Lower leg skin (tissue), 4 donors: ENCODE measurements at regions not wholly inside any gene's neighbourhood (a gene's known extent, or its start where the extent isn't known, plus 50 kb on each side); places are given as distances from the start of the nearest gene placed in this dataset.

Source experiments
- DNase-seq, 2 donors: peaks; one replicate each; pipeline ENCODE4 v3.0.0-alpha.2; 2019; ENCODE audit warnings: low spot score in 2 of 2
- H3K4me3 ChIP-seq: fragments of 200-600 bp; sonication (generic); 2 replicates; pipeline ENCODE4 v1.5.1; 2017; ENCODE audit warnings: mild to moderate bottlenecking, low read depth; ENCODE audit not compliant: poor library complexity, severe bottlenecking
- POLR2A ChIP-seq, 2 donors: fragments of 450-650 bp; IDR thresholded peaks; one replicate each; pipeline ENCODE4 v1.6.1; 2016 to 2017; ENCODE audit warnings: antibody characterized with exemption in 2 of 2, mild to moderate bottlenecking in 1 of 2, moderate library complexity in 1 of 2
- WGBS, 2 donors: methylation state at CpG; one replicate each; pipeline ENCODE4 v1.1.5; 2018; 5-methylcytosine and 5-hydroxymethylcytosine counted together
- intact Hi-C: fragments of 100-400 bp; cut with DNase I; formaldehyde crosslinking; loops from one replicate; pipeline ENCODE4 v1.15.0; 2023; ENCODE audit warnings: low total_unique reads
- TF ChIP-seq, protein P1 (sequence below), 3 donors: fragments of 450-650 bp; IDR thresholded peaks; one replicate each; pipeline ENCODE4 v1.5.1; 2016; ENCODE audit warnings: antibody characterized with exemption in 3 of 3, mild to moderate bottlenecking in 3 of 3, moderate library complexity in 2 of 3

DNA sequence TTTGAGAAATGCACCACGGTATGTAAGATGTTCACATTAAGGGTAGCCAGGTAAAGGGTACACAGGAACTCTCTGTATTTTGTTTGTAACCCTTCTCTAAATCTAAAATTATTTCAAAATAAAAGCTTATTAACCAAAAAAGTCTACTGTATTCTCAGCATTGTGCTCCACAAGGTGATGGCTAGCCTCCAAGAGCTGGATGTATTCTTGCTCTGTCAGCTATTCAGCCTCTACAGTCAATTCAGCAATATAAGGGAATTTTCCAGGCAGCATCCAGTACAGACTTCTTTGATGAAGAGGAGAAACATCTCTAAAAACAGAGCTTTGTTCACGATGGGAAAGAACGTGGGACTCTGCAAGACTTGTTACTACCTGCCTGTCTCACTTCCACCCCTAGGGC is 63.5 kb upstream of the MAOA start:
- intact Hi-C loops = no loop called here
- H3K4me3 ChIP-seq = no peak overlapping the region
- TF ChIP-seq POLR2A (IDR thresholded peaks at IDR 0.05) = no peak
- TF ChIP-seq, protein P1, sequence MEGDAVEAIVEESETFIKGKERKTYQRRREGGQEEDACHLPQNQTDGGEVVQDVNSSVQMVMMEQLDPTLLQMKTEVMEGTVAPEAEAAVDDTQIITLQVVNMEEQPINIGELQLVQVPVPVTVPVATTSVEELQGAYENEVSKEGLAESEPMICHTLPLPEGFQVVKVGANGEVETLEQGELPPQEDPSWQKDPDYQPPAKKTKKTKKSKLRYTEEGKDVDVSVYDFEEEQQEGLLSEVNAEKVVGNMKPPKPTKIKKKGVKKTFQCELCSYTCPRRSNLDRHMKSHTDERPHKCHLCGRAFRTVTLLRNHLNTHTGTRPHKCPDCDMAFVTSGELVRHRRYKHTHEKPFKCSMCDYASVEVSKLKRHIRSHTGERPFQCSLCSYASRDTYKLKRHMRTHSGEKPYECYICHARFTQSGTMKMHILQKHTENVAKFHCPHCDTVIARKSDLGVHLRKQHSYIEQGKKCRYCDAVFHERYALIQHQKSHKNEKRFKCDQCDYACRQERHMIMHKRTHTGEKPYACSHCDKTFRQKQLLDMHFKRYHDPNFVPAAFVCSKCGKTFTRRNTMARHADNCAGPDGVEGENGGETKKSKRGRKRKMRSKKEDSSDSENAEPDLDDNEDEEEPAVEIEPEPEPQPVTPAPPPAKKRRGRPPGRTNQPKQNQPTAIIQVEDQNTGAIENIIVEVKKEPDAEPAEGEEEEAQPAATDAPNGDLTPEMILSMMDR (IDR thresholded peaks at IDR 0.05) = no peak
- DNase-seq = no peak
- WGBS, 2 donors = 42 to 51% methylated on average over 3 of the region's 3 CpGs

DNA sequence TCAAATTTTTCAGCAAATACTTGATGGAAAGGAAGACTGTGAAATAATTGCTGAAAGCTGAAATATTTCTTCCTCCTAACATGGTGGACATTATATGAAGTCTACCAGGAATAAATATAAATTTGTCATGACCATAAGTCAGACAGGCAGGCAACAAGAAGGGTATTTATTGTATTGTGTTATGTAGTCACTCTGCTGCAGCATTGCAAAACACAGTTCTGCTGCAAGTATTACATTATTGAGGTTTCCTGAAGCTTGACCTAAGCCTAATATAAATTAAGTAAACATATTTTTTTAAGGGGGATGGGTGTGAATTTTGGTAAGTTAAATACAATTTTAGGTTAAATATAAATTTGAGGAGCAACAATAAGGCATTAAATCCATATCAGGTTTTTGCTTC is 60.2 kb upstream of the MAOA start:
- no peak for DNase-seq
- no peak overlapping the region for H3K4me3 ChIP-seq
- no peak for TF ChIP-seq POLR2A (IDR thresholded peaks at IDR 0.05)
- TF ChIP-seq, protein P1 (IDR thresholded peaks at IDR 0.05) = no peak
- intact Hi-C loops = no loop called here

DNA sequence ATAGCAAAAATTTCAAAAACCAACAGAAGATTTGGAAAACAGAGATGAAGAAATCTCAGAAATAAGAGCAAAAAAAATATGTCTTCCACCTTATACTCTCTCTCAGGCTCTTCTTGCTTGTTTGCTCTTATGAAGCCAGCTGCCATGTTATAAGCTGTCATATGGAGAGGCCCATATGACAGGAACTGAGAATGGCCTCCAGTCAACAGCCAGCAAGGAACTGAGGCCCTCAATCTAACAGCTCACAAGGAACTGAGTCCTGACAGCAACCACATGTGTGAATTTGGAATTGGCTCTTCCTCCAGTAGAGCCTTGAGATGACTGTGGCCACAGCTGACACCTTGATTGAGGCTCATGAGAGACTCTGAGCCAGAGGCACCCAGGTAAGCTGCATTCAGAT is 51.3 kb upstream of the MAOA start:
- H3K4me3 ChIP-seq = no peak overlapping the region
- no peak for DNase-seq
- intact Hi-C loops = no loop called here
- TF ChIP-seq, protein P1 (IDR thresholded peaks at IDR 0.05) = no peak
- no peak for TF ChIP-seq POLR2A (IDR thresholded peaks at IDR 0.05)

DNA sequence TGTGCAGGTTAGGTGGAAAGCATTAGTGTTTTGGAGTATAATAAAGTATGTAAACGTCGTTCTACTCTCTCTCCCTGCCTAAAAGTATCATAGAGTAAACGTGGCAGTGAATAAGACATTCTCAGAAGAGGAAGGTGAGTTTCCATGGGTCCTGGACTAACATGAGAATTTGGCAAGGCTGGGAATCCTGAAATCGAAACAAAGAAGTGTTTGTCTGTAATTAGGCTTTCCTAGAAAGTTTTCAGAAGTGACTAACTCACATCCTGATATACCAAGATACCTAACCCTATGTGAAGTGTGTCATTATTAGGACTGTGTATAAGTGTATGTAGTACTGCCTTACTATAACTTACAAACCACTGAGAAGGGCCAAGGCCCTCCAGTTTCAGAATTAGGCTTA is 50.7 kb upstream of the MAOA start:
- DNase-seq = no peak
- intact Hi-C loops = no loop called here
- no peak overlapping the region for H3K4me3 ChIP-seq
- TF ChIP-seq POLR2A (IDR thresholded peaks at IDR 0.05) = no peak
- TF ChIP-seq, protein P1 (IDR thresholded peaks at IDR 0.05) = no peak
- WGBS, 2 donors = 77 to 85% methylated on average over 4 of the region's 4 CpGs
